ENCODE measurements at regions not wholly inside any gene's neighbourhood (a gene's known extent, or its start where the extent isn't known, plus 50 kb on each side); places are given as distances from the start of the nearest gene placed in this dataset.

DNA sequence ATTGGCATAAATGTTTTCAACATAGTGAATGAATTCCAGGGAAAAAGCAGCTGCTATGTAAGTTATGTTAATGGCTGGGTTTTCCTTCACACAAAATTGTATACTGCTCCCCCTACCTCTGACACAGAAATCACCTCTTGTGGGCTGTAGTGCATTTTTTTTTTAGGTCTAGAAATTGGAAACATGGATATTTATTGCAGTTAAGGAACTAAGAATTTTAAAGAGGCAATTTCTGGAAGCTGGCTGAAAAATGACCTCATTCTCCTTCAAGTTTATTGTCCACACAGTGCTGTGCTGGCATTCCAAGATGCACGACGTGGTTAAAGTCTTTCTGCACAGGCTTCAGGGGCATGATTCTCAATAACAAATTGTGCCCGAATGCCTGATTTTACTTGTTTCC is 1424.2 kb downstream of the MRPL39 start:
- Histone ChIP-seq H3K27me3 (ENCODE audit: control insufficient read depth, insufficient read depth, low read length) (no peaks in the 10 kb centered on the region), H3K18ac (ENCODE audit: low read depth, low read length) (no peak overlapping the region), H3K36me3 (ENCODE audit: control insufficient read depth, insufficient read depth, low read length) (no peaks in the 10 kb centered on the region), H3K27ac (ENCODE audit: insufficient read depth, low read length) (no peak overlapping the region), H2BK20ac (ENCODE audit: low read depth, low read length) (no peak overlapping the region), H3K9me1 (ENCODE audit: insufficient read depth, low read length) (no peaks in the 10 kb centered on the region), H3K56ac (ENCODE audit: extremely low read depth, insufficient read depth, low read length) (no peak overlapping the region), H2BK120ac (ENCODE audit: low read depth, low read length) (no peak overlapping the region), H2BK15ac (ENCODE audit: low read depth, low read length) (no peak overlapping the region), H4K91ac (ENCODE audit: insufficient read depth, low read depth, low read length) (no peak overlapping the region), H3K14ac (replicated peaks; ENCODE audit: low read depth, low read length) (no peak overlapping the region), H4K8ac (ENCODE audit: low read depth in 2 of 2, low read length in 2 of 2) (no peak overlapping the region), H3K4me1 (ENCODE audit: control insufficient read depth, insufficient read depth, low read length) (no peaks in the 10 kb centered on the region), H3K9me3 (ENCODE audit: control insufficient read depth, insufficient read depth, low read length) (peaks cover 2% of the 10 kb centered on the region; the same call in 1 of the 2 replicates), H3K79me1 (ENCODE audit: low read depth in 1 of 2, low read length in 2 of 2) (no peaks in the 10 kb centered on the region), H3K4me3 (ENCODE audit: insufficient read depth, low read depth, low read length) (no peak overlapping the region), H3K4ac (ENCODE audit: low read depth, low read length) (no peak overlapping the region), H3K4me2 (ENCODE audit: low read depth, low read length) (no peak overlapping the region), H4K5ac (ENCODE audit: low read depth, low read length) (no peak overlapping the region), H4K20me1 (ENCODE audit: insufficient read depth, low read length) (no peaks in the 10 kb centered on the region), H2AK5ac (ENCODE audit: low read depth, low read length) (no peak overlapping the region), H3K23ac (ENCODE audit: low read depth, low read length) (no peak overlapping the region), H2BK5ac (ENCODE audit: low read depth, low read length, poor library complexity, severe bottlenecking) (no peak overlapping the region), H2AK9ac (replicated peaks; ENCODE audit: low read depth, low read length, poor library complexity) (no peak overlapping the region), H2AFZ (replicated peaks; ENCODE audit: low read length, poor library complexity) (no peak overlapping the region), H3K9ac (ENCODE audit: low read depth, low read length) (no peak overlapping the region)
- TF ChIP-seq SMC3 (IDR thresholded peaks at IDR 0.05; ENCODE audit: low read depth, low read length) (no peak), ELK1 (IDR thresholded peaks at IDR 0.05; ENCODE audit: borderline replicate concordance, low read depth, low read length) (no peak), MAZ (IDR thresholded peaks at IDR 0.05; ENCODE audit: borderline replicate concordance, low read depth, low read length) (no peak), RFX5 (IDR thresholded peaks at IDR 0.05; ENCODE audit: low read depth, low read length) (no peak), MXI1 (IDR thresholded peaks at IDR 0.05; ENCODE audit: borderline replicate concordance, low read depth, low read length) (no peak), BHLHE40 (IDR thresholded peaks at IDR 0.05; ENCODE audit: low read depth, low read length) (no peak), FOS (IDR thresholded peaks at IDR 0.05; ENCODE audit: low read depth, low read length) (no peak), RAD21 (IDR thresholded peaks at IDR 0.05; ENCODE audit: low read length) (no peak), USF2 (IDR thresholded peaks at IDR 0.05; ENCODE audit: low read depth, low read length) (no peak), NFE2L2 (IDR thresholded peaks at IDR 0.05; ENCODE audit: low read depth, low read length) (no peak), POLR2A (IDR thresholded peaks at IDR 0.05; ENCODE audit: low read depth, low read length) (no peak), CTCF (conservative IDR thresholded peaks at IDR 0.05; ENCODE audit: low read depth, low read length) (no peak), MAFK (IDR thresholded peaks at IDR 0.05; ENCODE audit: low read depth, low read length) (no peak), CHD1 (IDR thresholded peaks at IDR 0.05; ENCODE audit: low read depth, low read length) (no peak)
- no CpG with 5 or more reads among the region's 3 CpGs for WGBS, 2 experiments (ENCODE audit: extremely low coverage in 2 of 2, insufficient read length in 1 of 2)
- BruUV-seq (replicated peaks) = no TSS peak
- POLR2A ChIA-PET (ENCODE audit: unreplicated experiment) = no interaction called here
- intact Hi-C loops (cut with micrococcal nuclease) (no loop called here), in situ Hi-C loops (cut with MboI; ENCODE audit: low sequenced_read_pairs) (no loop called here), dilution Hi-C loops (cut with HindIII; ENCODE audit: low sequenced_read_pairs, unreplicated experiment) (no loop called here)
- peak; percentile 63 for ATAC-seq (ENCODE audit: low read depth)
- CTCF ChIA-PET = interaction anchor here (0.6 kb wide), 1 partner anchor 77 kb away, joined by 3 read pairs; no protein-coding TSS in a partner anchor
- peak; percentile 29 for DNase-seq

All from IMR-90 (cell line).